HG02642 (cell line): ENCODE measurements at regions not wholly inside any gene's neighbourhood (a gene's known extent, or its start where the extent isn't known, plus 50 kb on each side); places are given as distances from the start of the nearest gene placed in this dataset.

ENCODE experiments used
- ATAC-seq: cut with Tn5 transposase; IDR thresholded peaks from one replicate; pipeline ENCODE4 v1.9.1; 2021; ENCODE audit warnings: mild to moderate bottlenecking; ENCODE audit not compliant: unreplicated experiment, poor library complexity

- ATAC-seq, result no peak
Measured at GRCh38 chr2:228283491-228284171, 102.1 kb upstream of the SPHKAP start.

- ATAC-seq, result no peak
Measured at GRCh38 chr2:228282376-228282775, 100.9 kb upstream of the SPHKAP start.

GRCh38 chr2:228273159-228273558, 91.7 kb upstream of the SPHKAP start:
- no peak for ATAC-seq

GRCh38 chr2:228269351-228269750, 87.9 kb upstream of the SPHKAP start:
- no peak for ATAC-seq

GRCh38 chr2:228268756-228269155, 87.3 kb upstream of the SPHKAP start:
- no peak for ATAC-seq

GRCh38 chr2:228268301-228268700, 86.8 kb upstream of the SPHKAP start:
- ATAC-seq, result no peak

GRCh38 chr2:228263156-228263555, 81.7 kb upstream of the SPHKAP start:
- ATAC-seq, result no peak

- ATAC-seq, result no peak
Measured at GRCh38 chr2:228261546-228261945, 80.1 kb upstream of the SPHKAP start.

GRCh38 chr2:228257379-228257778, 75.9 kb upstream of the SPHKAP start:
- ATAC-seq, result no peak

GRCh38 chr2:228253752-228254151, 72.3 kb upstream of the SPHKAP start:
- no peak for ATAC-seq

GRCh38 chr2:228247335-228247734, 65.8 kb upstream of the SPHKAP start:
- no peak for ATAC-seq

- ATAC-seq, result no peak
Measured at GRCh38 chr2:228245601-228246000, 64.1 kb upstream of the SPHKAP start.

GRCh38 chr2:228242591-228242990, 61.1 kb upstream of the SPHKAP start:
- no peak for ATAC-seq

- ATAC-seq, result no peak
Measured at GRCh38 chr2:228239907-228240561, 58.5 kb upstream of the SPHKAP start.

- ATAC-seq, result no peak
Measured at GRCh38 chr2:228239207-228239906, 57.9 kb upstream of the SPHKAP start.
